Spleen (tissue), 7 donors: ENCODE measurements at regions not wholly inside any gene's neighbourhood (a gene's known extent, or its start where the extent isn't known, plus 50 kb on each side); places are given as distances from the start of the nearest gene placed in this dataset.
"Not testable (repeated sequence)": the region's sequence is repeated elsewhere in the genome, so short reads cannot be mapped to it uniquely, and the experiment has no call there.

Source experiments
- POLR2A ChIP-seq, 3 donors: fragments of 450-650 bp; IDR thresholded peaks; one replicate each; pipeline ENCODE4 v1.5.1; 2017; ENCODE audit warnings: antibody characterized with exemption in 3 of 3, mild to moderate bottlenecking in 1 of 3
- POLR2AphosphoS5 ChIP-seq, 3 donors: sonication (generic); formaldehyde crosslinking; IDR thresholded peaks; one replicate each; pipeline ENCODE4 v1.5.1; 2017; ENCODE audit warnings: antibody characterized with exemption in 3 of 3
- TF ChIP-seq, protein P1 (sequence below), 11 experiments: fragments of 200-600 bp in 7 of 11; fragments of 450-650 bp in 4 of 11; sonication (generic) in 4 of 11; IDR thresholded peaks in 8 of 11; conservative IDR thresholded peaks in 3 of 11; 1 replicate in 7 of 11; 2 replicates in 4 of 11; pipeline versions ENCODE4 v1.4.0 to v1.8.0; 2016 to 2021; ENCODE audit warnings: antibody characterized with exemption in 11 of 11, inconsistent platforms in 4 of 11, mild to moderate bottlenecking in 1 of 11
- donor health status: DM: no; HTN: no; CAD: no; lungs with moderate emphysema.
- donor health status: DM: no; HTN: no; CAD: no.
- donor health status: DM: no; HTN: no; CAD: no.

DNA sequence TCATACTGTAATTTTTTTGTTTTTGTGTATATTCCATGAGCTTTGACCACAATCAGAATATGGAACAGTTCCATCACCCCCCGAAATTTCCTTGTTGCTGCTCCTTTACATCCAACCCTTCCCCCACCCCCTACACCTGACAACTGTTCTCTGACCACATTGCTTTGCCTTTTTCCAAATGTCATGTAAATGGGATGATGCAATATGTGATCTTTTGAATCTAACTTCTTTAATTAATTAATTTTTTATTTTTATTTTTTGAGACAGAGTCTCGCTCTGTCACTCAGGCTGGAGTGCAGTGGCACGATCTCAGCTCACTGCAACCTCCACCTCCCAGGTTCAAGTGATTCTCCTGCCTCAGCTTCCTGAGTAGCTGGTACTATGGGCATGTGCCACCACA, 192.9 kb upstream of the MYL2 start:
- not testable (repeated sequence) for TF ChIP-seq POLR2AphosphoS5, POLR2A (IDR thresholded peaks at IDR 0.05)
- TF ChIP-seq, protein P1, sequence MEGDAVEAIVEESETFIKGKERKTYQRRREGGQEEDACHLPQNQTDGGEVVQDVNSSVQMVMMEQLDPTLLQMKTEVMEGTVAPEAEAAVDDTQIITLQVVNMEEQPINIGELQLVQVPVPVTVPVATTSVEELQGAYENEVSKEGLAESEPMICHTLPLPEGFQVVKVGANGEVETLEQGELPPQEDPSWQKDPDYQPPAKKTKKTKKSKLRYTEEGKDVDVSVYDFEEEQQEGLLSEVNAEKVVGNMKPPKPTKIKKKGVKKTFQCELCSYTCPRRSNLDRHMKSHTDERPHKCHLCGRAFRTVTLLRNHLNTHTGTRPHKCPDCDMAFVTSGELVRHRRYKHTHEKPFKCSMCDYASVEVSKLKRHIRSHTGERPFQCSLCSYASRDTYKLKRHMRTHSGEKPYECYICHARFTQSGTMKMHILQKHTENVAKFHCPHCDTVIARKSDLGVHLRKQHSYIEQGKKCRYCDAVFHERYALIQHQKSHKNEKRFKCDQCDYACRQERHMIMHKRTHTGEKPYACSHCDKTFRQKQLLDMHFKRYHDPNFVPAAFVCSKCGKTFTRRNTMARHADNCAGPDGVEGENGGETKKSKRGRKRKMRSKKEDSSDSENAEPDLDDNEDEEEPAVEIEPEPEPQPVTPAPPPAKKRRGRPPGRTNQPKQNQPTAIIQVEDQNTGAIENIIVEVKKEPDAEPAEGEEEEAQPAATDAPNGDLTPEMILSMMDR (IDR thresholded peaks at IDR 0.05 in 8 of 11, conservative IDR thresholded peaks at IDR 0.05 in 3 of 11), result not testable (repeated sequence)
